GM10266 (cell line): ENCODE measurements at regions not wholly inside any gene's neighbourhood (a gene's known extent, or its start where the extent isn't known, plus 50 kb on each side); places are given as distances from the start of the nearest gene placed in this dataset.

Experiments used
- DNase-seq: peaks from one replicate; pipeline ENCODE4 v3.0.0; 2012; ENCODE audit errors: extremely low spot score
- CTCF ChIP-seq: IDR thresholded peaks from 2 replicates; pipeline ENCODE4 v1.5.1; 2012; ENCODE audit warnings: mild to moderate bottlenecking, low read depth; ENCODE audit not compliant: control insufficient read depth, insufficient read depth; ENCODE audit errors: missing control alignments

DNA sequence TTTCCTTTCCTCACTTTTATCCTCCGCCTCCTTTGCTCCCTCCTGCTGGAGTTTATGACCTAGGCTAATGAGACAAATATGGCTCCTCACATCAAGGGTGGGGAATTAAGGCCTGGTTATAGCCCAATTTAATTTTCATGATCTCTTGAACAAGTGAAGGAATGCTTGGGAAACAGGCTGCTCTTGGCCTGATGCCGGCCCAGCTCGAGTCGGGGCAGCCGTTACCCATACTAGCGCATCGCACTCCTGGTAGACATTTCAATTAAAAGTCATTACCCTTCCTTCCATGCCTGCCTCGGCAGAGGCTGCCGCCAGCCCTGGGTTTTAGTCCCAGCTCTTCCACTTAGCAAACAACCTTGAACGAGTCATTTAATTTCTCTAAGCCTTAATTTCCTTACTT lies 425.7 kb downstream of the TMEM38B start:
- TF ChIP-seq CTCF, result no peak
- no peak for DNase-seq

GRCh38 chr9:106127776-106128175 lies 433.4 kb downstream of the TMEM38B start:
- no peak for DNase-seq
- TF ChIP-seq CTCF, result no peak

GRCh38 chr9:106130374-106130773 lies 436.0 kb downstream of the TMEM38B start:
- no peak for TF ChIP-seq CTCF
- DNase-seq, result no peak

DNA sequence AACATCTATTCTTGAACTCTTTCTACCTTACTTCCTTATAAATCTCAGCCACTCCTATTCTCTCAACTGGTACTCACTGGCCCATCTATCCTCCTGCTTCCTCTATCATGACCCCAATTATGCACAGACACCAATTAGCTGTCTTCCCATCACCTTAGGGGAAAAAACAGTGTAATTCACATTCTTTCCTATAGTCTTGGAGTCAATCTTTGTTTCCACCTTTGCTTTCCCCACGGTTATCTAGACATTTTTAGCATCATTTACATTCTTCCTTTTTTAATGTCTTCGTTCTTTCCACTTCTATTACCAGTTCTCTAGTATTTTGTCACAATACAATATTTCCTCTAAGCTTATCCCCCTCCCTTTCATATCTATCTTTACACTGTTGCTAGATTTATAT lies 449.4 kb downstream of the TMEM38B start:
- no peak for TF ChIP-seq CTCF
- DNase-seq, result no peak

DNA sequence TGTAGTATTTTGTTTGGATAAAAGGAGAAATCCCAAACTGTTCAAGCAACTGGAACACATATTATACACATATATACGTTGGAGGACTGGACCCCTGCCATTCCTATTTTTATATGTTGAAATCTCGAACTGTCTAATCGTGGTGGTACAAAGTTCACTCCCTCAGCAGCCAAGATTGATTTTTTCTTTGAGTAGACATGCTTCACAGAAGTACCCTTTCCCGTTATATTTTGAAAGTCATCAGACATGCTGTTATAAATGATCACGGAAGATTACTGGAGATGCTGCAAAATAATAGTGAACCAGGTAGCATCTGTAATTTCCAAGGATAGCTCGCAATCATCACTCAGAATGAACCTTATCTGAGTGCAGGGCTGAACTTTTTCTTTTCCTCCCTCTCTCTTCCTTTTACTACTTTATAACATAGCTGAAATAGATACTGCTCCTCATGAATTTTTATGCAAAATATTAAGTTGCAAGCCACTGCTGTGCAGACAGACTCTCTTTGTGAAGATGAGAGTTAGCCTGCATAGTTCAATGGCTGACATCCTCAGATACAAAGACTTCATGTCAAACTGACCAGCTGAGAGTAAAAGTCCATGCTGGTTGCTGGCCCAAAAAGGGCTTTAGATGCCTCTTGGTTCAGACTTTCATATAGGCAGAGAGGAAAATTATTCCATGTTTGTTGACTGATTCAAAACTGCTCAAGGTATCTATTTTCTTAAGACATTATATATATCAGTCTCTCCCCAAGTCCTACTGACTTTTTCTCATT lies 451.9 kb downstream of the TMEM38B start:
- TF ChIP-seq CTCF, result no peak

GRCh38 chr9:106146886-106147285 lies 452.5 kb downstream of the TMEM38B start:
- no peak for TF ChIP-seq CTCF
- DNase-seq, result no peak

More for the DNA sequence above, 451.9 kb downstream of the TMEM38B start:
- no peak for DNase-seq

DNA sequence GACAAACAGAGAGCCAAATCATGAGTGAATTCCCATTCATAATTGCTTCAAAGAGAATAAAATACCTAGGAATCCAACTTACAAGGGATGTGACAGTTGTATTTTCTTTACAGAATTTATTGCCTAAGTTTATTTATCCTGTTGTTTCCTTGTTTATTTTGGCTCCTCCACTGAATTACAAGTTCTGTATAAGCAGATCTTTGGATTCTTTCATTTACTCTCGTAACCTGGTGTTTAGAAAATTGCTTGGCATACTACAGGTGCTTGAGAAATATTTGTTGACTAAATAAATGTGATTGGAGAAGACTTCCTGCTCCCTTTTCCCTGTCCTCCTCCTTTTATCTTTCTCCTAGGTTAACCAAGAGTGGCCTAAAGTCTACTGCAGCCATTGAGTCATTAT lies 455.6 kb downstream of the TMEM38B start:
- no peak for DNase-seq
- TF ChIP-seq CTCF, result no peak
